GM21825 (cell line): ENCODE measurements at regions not wholly inside any gene's neighbourhood (a gene's known extent, or its start where the extent isn't known, plus 50 kb on each side); places are given as distances from the start of the nearest gene placed in this dataset.

Experiments used
- ATAC-seq: cut with Tn5 transposase; IDR thresholded peaks from one replicate; pipeline ENCODE4 v1.9.1; 2021; ENCODE audit warnings: mild to moderate bottlenecking, moderate library complexity; ENCODE audit not compliant: unreplicated experiment

DNA sequence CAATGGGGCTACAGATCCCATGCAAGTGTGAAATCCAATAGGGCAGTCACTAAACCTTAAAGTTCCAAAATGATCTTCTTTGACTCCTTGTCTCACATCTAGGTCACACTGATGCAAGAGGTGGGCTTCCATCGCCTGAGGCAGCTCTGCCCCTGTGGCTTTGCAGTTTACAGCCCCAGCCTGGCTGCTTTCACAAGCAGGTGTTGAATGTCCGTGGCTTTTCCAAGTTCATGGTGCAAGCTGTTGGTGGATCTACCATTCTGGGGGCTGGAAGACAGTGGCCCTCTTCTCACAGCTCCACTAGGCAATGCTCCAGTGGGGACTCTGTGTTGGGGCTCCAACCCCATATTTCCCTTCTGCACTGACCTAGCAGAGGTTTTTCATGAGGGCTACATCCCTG lies 68.5 kb upstream of the PRR20G start:
- ATAC-seq = no peak

DNA sequence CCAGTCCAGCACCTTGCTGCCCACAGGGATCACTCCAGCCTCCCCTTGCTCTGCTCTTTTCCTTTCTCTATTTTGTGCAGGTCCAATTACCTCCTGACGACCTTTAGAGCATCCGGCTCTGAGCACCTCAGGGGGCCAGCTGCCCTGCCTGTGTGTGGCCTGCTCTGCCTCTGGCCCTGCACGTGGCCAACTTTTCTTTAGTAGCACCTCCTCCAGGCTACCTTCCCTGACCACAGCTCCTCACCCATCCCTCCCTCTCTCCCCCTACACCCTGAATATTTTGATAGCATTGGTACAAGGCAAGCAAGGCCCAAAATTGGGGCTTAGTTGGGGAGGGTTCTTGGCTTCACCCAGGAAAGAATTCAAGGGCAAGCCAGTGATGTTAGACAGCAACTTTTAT lies 66.9 kb upstream of the PRR20G start:
- ATAC-seq = no peak

DNA sequence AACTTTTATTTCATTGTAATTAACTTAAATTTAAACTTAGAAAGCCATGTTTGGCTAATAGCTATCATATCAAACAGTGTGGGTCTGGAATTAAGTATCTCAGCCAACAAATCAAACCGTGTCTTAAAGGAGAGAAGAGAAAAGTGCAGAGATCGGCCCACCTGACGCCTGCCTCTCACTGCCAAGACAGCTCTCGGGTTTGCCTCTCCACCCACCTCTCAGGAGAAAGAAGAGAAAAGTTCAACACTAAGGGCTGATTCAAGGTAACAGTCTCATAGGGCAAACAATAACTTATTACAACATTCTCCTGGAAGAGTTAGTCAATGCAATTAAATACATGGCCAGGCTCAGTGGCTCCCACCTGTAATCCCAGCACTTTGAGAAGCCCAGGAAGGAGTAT lies 64.8 kb upstream of the PRR20G start:
- ATAC-seq = no peak

DNA sequence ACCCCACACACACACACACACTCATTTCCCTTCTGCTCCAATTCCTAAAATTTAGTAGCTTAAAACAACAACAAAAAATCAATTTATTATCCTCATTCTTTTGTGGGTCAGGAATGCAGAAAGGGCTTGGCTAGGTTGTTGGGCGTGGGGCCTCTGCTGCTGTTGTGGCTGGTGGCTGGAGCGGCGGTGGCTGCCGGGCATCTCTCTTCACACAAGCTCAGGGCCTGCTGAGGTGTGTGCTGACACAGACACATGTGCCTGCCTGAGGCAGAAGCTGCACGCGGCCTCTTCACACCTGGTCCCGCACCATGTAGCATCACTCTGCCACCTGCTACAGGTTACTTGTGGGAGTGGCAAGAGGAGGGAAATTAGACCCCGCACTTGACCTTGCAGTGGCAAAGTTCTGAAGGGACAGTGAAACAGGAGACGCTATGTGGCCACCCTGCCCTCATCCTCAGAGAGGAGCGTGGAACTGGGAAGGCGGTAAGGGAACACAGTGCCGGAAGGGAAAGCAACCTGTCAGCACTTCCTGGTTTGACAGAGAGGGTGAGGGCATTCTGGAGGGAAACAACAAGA lies 64.0 kb upstream of the PRR20G start:
- ATAC-seq = no peak

DNA sequence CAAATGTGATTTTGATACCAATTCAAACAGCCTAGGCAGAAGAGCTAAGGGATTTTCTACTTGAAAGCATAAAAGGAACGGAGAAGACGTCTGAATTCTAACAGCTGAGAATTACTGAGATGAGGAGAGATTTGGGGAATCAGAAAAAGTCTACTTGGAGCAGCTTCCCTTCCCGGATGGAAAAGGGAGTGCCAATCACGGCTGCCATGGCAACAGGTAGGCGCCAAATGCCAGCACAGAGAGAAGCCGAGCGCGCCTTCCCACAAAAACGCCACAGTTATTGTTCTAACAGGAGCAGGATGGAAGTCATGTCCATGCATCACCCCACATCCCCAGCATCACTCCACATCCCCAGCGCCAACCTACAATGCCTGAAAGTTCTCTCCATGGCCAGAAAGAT lies 63.5 kb upstream of the PRR20G start:
- ATAC-seq = no peak

DNA sequence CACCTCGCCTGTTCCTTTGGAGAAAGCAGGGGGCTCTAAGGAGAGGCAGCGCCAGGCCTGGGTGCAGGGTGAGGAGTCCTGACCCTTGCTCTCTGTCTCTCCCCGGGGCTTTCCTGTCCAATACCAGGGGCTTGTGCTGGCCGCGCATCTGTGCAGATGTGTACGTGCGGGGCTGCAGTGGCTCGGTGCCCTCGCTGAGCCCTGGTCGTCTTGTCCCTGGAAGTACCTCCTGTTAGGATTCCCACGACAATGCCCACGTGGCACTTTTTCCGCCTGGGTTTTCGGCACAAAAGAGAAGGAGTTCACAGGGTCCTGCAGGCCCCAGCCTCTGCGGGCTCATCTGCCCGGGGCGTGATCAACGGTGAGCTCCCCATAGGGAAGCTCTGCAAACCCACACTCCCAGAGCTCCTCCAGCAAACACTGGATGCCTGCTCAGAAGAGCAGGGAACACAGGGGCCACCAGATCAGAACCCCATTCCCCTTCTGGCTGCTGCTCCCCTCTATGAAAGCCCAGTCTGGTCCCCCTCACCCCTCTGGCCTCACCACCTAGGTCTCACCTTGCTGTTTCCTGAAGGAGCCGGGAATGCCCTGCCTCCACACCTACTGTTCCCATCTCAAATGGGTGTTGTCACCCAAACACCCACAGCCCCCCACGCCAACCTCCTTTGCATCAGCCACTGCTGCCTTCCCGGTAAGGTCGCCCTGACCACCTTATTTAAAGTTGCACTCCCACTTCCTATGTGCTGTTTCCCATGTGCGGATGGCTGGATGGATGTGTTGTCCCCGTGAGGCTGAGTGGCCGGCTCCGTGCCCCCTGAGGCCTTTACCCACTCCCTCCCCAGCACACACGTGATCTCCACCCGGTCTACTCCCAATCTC lies 62.6 kb upstream of the PRR20G start:
- no peak for ATAC-seq

DNA sequence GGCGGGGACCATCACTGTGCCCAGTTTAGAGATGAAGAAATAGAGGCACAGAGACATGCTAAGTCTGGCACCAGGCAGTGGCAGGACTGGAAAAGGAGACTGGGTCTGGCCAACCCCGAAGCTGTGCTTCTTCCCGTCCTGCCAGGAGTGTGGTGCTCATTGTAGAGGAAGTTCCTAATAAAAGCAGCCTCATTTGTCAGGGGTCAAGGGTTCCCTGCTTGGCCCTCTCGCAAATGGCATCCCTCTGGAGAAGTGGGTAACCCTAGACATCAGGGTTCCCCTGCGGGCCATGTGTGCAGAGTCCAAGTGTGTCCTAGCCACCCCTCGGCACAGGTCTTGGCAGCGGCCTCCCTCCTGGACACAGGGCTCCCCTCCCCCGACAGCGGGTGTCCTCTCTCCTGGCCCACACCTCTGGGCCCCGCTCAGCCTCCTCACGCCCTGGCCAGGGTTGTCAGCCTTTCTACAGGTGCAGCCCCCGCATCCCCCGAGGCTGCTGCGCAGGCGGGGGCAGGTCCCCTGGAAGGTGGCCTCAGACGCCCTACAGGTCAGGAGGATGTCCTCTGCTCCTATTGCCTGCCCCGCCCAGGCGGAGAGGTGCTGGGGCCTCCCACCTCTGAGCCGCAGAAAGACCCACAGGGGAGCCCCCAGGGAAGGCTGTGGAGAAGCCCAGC lies 61.8 kb upstream of the PRR20G start:
- ATAC-seq = no peak

DNA sequence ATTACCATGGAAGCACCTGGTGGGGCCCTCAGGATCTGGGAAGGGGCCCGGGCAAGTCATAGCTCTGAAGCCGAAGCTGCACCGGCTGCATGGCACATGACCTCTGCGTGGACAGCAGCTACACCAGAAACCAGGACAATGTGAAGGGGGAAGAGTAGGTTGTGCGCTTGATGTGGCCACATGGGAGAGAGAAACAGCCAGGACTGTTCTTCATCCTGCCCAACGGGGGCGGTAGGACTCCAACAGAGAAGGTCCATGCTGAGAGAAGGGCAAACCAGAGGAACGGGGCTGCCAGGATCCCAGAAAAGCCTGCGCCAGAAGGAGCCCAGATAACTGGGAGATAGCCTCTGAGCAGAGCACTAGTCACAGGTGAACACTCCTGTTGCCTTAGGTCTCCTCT lies 54.9 kb upstream of the PRR20G start:
- no peak for ATAC-seq

DNA sequence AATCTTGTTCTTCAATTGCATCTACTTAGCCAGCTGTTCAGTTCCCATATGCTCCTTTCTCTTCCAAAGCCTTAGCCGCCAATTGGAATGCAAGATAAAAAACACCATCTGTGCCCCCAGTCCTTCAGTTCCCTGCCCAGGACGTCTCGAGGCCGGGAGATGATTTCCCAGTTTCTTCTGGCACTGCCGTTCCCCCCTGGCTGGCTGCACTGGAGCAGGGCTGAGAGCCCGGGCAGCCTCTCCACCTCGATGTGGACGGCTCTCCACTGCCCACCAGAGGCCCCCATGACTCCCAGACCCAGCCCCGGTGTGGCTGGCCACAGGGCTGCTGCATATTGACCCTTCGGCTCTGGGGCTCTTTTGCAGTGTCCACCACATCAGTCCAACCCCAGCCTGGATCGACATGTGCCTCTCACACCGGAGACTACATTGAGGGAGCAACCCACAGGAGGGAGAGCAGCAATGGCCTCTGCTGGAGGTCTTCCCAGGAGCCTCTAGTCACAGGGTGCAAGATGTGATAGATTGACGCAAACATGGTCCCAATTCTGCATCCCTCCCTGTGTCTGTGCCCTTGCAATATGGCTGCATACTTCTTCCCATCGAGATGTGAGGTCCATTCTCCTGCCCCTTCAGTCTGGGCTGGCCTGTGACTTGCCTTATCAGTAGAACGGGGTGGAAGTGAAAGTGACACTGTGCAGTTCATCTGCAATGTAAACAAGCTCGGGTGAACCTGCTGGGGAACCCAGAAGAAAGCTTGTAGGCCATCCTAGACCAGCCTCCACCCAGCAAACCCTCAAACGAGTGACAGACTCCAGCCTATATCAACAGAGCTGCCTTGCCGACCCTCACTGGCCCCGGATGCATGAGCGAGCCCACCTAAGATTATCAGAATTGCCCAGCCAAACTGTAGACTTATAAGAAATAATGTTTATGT lies 52.3 kb upstream of the PRR20G start:
- ATAC-seq = no peak

DNA sequence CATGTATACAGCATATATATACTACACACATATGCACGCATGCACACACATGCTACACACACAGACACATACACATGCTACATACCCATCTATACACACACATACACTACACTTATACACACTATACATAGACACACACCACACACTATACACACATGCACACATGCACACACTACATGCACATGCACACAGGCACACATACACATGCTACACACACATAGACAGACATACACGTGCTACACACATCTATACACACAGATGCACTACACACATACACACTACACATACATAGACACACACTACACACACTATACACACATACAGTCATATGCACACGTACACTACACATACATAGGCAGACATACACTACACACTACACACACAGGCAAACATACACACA lies 51.2 kb upstream of the PRR20G start:
- no peak for ATAC-seq

DNA sequence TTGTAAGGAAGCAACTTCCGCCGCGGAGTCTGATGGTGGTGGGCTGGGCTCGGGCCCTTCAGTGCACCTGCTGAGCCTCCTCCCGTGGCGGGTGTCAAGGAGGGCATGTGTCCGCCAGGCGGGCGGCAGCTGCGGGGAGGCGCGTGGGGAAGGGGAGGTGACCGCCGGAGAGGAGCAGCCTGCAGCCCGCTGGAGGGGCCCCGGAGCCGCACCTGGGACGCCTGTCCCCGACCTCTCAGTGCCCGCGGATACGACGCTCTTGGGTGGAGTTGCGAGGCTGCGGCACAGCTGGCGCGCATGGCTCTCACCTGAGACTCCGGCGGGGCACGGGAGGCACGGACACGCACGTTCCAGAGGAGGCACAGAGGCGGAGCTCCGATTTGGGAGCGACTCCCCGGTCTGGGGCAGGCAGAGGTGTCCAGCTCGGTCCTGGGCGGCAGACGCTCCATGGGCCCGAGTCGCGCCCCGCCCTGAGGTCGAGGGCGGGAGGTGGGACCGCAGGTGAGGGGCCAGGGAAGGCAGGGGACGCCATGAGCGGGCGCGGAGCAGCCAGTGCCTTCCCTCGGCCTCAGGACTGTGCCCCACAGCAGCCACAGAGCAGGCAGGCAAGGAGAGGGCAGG lies 50.2 kb upstream of the PRR20G start:
- no peak for ATAC-seq
